DMS153 treated with DMSO at 0.1 percent for 48 hours (cell line): ENCODE measurements at regions not wholly inside any gene's neighbourhood (a gene's known extent, or its start where the extent isn't known, plus 50 kb on each side); places are given as distances from the start of the nearest gene placed in this dataset.
"Not testable (repeated sequence)": the region's sequence is repeated elsewhere in the genome, so short reads cannot be mapped to it uniquely, and the experiment has no call there.

Source experiments
- DNase-seq: peaks from one replicate; lab custom pipeline; 2025; ENCODE audit not compliant: unreplicated experiment; lab: John Stamatoyannopoulos, UW

DNA sequence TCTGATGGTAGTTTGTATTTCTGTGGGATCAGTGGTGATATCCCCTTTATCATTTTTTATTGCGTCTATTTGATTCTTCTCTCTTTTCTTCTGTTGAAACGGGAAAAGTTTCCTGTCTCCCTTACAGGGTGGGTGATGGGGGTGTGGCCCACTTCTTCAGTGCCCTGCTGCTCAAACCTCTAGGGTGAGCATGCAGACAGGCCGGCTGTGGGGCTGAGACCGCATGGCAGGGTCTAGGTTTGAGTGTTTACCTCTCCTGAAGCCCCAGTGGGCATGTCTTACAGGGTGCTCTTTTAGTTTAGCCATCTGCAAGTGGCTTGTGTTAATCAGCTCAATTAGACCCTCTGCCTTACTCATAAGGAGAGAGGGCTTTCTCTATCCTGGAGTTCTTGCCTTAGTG is 450.0 kb upstream of the EPHA3 start:
- no peak for DNase-seq

DNA sequence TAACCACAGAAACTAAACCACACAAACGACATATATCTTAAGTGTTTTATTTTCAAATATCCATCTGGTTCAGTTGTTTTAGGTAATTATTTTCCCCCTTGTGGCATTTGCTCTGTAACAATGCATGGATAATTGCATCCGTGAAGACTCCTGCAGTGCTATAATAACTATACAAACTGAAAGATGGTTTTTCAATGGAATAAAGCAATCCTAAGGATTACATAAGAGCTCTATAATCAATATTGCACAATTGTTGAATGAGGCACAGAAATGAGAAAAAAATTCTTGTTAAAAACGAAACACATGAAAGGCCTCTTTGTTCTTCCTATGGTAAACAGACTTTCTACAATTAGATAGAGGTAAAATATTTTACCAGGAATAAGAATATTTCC is 446.0 kb upstream of the EPHA3 start:
- no peak for DNase-seq

DNA sequence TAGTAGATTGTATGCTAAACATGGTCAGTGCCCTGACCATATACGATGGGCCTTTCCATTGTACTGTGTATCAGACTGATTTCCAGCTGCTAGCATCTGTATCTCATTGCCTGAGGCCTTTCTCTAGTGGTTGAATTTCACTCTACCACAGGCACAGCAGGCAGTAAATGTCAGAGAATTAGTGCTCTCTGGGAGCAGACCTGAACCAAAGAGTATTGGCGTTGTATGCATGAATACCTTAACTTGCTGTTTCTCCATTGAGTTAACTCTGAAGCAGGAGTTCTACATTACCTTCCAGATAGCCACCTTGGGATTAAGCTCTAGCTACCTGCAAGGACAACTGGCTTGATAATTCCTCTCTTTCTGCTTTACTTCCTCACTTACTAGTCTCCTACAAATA is 439.2 kb upstream of the EPHA3 start:
- no peak for DNase-seq

DNA sequence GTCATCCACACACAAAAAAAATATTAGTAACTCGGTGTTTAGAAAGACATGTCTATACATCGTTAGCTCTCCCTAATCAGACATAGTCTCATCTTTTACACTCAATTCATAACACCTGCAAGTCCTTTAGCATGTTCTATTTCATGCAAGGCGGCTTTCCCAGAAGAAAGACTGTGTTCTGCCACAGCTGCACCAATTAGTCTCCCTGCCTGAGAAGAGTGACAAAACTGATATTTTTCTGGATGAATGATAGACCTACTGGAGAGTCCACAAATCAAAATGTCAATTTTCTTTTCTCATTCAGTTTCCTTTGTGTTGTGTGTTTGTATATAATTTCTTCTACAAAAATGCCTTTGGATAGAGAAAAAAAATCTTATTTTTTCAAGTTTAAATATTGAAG is 435.8 kb upstream of the EPHA3 start:
- DNase-seq, result no peak

DNA sequence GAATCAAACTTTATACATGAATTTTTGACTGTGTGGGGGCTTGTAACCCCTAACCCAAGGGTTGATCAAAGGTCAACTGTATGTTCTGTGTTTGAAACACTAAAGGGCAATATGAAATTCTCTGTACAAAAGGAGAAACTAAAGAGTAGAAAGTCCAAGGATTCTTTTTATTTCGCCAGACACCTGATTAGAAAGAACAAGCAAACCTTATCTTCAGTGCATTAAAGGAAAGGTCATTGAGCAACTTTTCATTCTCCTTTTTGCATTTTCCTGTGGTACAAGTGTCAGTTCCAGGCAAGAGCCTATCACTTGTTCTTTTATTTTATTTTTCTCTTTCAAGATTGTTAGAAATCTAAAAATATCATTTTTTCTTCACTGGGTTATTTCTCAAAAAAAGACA is 430.1 kb upstream of the EPHA3 start:
- DNase-seq, result no peak

DNA sequence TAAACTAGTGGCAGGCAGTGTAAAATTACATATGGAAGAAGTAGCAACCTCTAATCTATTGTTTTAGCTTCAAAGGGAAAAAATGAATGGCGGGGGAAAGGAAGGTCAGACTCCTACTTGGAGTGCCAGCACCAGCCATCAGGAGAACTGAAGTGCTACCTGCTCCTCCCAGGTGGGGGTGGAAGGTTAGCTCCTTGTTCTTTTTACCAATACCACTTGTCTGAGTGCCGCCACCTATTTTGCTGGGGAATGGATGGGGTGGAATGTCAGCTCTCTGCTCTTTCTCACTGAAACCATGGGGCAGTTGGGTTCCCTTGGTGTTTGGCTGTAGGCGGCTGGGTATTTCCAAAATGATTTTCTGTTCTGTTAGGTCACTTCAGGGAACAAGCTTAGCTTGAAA is 428.7 kb upstream of the EPHA3 start:
- no peak for DNase-seq

DNA sequence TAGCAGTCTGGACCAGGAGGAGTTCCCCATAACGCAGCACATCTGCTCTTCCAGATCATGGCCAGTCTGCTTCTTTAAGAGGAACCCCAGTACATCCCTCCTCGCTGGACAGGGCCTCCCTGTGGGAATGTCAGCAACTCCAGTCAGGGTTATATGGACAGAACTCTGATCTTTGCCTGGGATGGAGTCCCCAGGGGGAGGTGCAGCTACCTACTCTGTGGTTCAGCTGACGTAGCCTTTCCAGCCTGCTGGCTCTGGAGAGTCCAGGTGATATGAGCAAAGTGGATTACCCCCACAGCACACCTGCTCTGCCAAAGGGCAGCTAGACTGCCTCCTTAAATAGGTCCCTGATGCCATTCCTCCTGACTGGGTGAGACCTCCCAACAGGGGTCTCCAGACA is 417.1 kb upstream of the EPHA3 start:
- no peak for DNase-seq

DNA sequence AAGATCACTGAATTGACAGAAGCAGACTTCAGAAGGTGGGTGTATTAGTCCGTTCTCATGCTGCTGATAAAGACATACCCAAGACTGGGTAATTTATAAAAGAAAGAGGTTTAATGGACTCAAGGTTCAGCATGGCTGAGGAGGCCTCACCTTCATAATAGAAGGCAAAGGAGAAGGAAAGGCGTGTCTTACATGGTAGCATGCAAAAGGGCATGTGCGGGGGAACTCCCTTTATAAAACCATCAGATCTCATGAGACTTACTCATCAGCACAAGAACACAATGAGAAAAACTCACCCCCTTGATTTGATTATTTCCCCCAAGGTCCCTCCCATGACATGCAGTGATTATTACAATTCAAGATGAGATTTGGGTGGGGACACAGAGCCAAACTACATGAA is 416.3 kb upstream of the EPHA3 start:
- no peak for DNase-seq

DNA sequence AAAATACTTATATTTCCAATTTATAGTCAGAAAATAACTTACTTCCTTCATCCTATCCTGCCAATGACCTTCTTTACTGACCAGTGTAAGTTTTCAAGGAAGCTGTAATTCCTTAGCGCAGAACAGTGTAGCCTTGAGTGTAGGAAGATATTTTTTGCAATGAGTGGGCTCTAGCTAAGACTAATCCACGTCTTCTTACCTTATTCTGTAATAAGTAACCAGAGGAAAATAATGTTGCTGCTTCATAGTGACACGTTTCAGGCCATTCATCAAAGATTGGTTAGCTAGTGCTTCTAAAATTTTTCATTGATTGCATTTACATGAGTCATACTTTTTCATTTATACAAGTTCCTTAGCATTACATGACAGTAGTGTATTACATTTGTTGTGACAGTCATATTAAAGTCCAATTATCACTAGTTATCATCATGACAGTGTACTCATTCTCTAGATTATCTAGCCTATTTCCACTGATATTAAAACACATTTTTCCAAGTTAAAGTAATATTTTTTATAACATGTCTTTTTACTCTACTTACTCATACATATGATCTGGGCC is 403.8 kb upstream of the EPHA3 start:
- no peak for DNase-seq

DNA sequence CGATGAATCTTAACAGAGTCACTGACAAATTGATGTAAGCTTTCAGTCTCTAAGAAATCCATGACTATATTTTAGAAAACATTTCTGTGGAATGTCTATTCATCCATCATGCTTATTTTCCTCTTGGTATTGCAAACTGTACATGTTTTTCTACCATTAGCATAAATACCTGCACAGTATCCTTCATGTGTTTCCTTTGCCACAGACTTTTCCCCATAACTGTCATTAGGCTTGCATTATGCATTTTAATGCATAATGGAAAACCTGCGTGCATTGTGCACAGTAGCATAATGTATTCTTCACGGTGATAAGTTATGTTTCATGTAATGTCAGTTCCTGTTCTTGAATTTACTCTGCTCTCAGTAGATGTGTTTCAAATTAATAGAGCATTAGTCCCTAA is 403.1 kb upstream of the EPHA3 start:
- DNase-seq, result no peak

DNA sequence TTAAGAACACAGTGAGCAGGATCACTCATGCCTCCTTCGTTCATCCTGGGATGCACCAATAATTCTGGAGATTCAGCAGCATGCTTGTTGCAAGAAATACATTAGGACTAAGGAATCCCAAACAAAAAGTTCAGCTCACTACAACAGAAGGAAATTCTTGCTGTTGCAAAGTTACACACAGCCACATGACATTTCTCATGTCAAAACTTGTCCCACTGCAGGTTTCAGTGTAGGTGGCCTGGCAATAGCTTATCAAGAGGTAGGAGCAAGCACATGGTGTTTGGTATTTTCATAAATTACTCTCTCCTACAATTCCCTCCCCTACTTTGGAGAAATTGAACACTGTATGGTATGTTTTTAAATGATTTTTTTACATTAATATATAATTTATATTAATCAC is 399.6 kb upstream of the EPHA3 start:
- DNase-seq, result no peak

DNA sequence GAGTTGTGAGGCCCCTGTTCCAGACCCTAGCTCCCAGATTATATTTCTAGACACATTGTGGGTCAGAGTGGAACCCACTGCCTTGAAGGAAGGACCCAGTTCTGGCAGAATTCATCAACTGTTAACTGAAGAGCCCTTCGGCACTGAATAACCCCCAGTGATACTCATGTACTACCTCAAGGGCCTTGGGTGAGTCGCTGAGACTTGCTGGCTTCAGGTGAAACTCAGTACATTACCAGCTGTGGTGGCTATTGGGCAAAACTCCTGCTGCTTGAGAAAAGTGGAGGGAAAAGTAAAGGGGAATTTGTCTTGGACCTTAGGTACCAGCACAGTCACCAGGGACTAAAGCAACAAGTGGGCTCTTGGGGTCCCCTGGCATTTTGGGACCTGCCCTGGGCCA is 394.9 kb upstream of the EPHA3 start:
- no peak for DNase-seq

DNA sequence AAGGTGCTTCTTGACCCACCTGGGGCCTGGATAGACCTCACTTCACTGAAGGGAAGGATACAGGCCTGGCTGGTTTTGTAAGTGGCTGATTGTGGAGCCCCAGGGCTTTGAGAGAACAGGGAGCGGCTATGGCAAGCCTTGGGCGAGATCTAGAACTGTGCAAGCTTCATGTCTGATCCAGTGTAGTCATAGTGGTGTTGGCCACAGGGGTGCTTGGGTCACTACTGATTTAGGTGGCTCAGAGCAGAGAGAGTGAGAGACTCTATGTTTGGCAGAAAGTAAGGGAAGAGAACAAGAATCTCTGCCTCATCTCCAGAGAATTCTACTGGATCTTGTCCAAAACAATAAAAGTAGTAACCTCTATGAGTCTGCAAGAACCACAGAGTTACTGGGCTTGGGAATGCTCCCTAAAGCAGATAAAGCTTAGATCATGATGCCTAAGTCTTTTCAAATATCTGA is 394.2 kb upstream of the EPHA3 start:
- DNase-seq, result no peak

DNA sequence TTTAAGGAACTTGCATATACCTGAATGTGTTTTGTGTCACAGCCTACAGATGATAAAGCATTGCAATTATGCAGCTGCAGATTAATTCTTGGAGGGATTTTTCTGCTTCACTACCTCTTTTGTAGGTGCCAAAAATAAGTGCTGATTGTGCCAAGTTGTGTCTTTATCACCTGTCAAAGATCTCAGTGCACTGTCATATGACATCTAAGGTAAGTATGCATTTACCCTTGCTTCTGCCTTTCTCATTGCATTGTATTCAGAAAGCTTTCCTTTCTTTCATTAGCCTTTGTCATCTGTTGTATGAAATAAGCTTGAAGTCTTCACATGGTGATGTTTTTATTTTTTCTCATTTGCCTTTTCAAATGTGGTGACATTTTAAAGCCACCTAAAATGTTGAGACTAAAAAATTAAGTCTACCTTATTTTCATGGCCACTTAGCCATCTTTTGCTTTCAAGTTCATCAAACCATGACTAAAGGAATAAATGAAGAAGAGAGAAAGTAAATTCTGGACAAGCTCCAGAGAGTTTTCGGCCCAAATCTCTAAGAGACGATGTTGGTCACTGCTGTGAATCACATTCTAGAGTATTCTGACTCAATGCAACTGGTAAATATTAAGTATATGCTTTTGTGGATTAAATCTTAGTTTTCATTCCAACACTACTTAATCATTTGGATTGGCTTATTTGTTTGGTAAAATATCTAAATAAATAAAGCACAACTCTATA is 381.8 kb upstream of the EPHA3 start:
- no peak for DNase-seq

DNA sequence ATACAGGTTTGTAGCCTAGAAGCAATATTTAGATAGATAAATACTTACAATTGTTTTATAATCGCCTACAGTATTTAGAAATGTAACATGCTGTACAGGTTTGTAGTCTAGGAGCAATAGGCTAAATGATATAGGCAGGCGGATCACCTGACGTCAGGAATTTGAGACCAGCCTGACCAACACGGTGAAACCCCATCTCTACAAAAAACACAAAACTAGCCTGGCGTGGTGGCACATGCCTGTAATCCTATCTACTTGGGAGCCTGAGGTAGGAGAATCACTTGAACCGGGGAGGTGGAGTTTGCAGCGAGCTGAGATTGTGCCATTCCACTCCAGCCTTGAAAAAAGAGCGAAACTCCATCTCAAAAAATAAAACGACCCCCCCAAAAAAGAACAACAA is 375.2 kb upstream of the EPHA3 start:
- no peak for DNase-seq

DNA sequence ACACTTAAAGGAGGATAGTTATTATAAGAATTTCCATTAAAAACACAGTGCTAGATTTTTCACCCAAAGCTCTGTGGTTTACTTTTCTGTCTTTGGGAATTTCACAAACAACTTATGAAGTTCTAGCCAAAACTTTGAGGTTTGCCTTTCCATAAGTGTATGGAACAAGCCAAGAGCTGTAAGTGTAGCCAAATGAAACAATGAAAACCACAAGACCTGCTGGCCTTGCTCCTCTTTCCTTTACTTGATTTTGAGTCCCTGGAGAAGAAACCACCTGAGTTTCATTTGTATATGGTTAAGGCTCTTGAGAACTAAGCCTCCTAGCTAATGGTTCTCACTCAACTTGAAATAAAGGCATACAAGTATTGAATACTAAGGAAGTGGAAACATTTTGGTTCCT is 365.3 kb upstream of the EPHA3 start:
- DNase-seq, result no peak

DNA sequence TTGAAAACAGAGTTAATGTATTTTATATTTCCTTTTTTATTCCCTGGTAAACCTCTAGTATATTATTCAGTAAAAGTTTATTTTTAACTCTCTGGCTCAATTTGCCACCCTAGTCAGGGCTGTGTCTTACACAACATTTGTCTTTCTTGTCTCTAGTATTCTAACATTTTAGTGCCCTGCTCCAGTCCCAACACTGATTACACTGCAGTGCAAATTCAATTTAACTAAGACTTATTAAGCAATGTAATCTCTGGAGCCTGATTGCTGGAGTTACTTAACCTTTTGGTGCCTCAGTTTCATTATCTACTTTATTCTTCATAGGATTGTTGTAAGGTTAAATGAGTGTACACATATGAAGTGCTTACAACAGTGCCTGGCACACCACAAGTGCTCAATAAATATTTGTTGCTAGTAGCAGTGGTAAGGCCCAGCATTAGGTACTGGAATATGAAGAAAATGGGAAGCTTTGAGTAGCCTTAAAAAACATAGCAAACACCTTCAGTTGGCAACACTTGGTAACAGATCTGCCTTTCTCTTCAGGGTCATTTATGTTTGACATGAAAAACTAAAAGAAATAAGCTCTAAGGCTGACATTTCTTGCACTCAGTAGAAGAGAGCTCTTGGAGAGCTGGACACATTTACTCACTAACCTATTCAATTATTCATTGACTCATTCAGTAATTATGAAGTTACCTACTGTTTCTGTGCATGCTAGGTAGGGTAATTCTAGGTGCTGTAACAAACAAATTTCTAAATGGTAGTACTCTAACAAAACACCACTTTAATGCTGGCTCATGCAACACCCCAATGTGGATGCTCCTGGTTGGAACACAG is 364.5 kb upstream of the EPHA3 start:
- no peak for DNase-seq

DNA sequence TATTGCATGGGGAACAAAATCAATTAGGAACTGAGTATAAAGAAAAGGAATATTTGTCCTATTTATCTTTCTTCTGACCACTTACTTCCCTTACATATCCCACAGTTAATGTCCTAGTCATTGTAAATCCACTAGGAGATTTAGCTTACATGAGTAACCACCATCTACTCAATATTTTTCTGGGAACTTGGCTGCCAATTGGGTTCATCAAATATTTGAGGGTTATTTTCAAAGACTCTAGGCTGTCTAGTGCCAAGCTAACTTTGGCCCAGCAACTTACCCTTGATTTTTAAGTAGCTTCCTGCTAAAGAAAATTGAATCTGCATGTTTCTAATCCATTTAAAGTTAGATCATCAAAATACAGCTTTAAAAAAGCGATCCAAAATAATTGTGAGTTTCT is 362.5 kb upstream of the EPHA3 start:
- DNase-seq, result no peak

DNA sequence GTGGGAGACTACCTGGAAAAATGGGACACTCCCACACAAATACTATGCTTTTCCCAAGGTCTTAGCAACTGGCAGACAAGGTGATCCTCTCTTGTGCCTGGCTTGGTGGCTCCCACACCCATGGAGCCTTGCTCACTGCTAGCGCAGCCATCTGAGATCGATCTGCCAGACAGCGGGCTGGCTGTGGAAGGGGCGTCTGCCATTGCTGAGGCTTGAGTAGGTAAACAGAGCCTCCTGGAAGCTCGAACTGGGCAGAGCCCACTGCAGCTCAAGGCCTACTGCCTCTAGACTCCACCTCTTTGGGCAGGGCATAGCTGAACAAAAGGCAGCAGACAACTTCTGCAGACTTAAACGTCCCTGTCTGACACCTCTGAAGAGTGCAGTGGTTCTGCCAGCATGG is 360.3 kb upstream of the EPHA3 start:
- DNase-seq, result not testable (repeated sequence)

DNA sequence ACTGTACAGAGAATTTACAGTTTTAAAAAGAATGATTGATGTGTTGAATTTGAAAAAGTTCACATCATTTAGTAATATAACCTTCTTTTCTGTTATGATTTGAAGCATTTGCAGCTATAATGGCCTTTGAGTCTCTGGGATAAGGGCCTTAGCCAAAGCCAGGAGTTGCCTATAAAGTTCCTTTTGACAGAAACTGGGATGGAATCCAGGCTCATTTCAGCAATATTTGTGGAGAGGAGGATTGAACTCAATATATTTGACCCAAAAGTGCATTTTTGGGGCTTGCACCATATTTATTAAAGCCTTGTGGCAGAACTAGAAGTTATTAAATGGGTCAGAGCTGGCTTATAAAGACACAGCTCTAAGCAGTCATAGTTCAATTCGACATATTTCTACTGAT is 348.7 kb upstream of the EPHA3 start:
- no peak for DNase-seq

DNA sequence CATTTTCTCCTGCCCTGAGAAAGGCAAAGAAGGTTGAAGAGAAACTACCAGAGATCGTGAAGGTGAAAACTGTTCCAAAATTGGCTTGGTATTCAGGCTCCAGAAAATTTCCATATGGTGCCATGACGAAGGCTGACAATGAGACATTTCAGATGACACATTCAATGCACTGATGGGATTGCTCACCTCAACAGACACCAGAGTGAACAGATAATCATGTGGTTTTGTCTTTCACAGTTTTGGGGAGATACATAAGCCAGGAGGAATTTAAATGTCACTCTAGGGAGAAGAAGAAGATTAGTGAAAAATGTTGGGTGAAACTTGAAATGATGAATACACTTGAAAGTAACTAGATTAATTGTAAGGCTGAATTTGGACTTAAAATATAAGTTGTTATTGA is 339.7 kb upstream of the EPHA3 start:
- DNase-seq, result no peak

DNA sequence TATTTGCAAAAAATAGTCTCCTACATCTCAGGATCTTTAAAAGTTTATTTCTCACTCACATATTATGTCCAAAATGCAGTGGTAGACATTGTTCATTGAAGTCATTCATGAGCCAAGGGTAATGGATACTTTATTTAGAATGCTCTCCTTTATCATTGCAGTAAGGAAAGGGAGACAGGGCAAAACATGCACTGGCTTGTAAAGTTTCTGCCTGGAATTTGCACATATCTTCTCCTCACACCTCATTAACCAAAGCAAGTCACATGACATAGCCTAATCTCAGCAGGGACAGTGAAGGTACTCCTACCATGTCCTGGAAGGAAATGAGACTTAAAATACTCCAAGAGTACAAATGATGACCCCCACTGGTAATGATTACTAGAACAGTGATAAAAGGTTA is 333.7 kb upstream of the EPHA3 start:
- no peak for DNase-seq
